Endothelial cell of umbilical vein (primary cell): ENCODE measurements at regions not wholly inside any gene's neighbourhood (a gene's known extent, or its start where the extent isn't known, plus 50 kb on each side); places are given as distances from the start of the nearest gene placed in this dataset.
A peak's percentile ranks its signal among the peaks of the same experiment; 100 is the strongest.

ENCODE experiments used
- BruUV-seq: library from RNA; stranded (reverse); fragments of 400-500 nt; replicated peaks from 2 replicates; lab custom pipeline; 2021; lab: Mats Ljungman, UMichigan
- CTCF ChIA-PET: fragments of 300-600, 350-600 bp; sonication (Branson Sonifier 250); formaldehyde crosslinking; loops from one replicate; lab custom pipeline; 2021; ENCODE audit warnings: antibody characterized with exemption, inconsistent platforms; lab: Charles Lee
- POLR2A ChIA-PET: fragments of 300-600, 350-600 bp; sonication (Branson Sonifier 250); formaldehyde crosslinking; loops from one replicate; lab custom pipeline; 2021; ENCODE audit warnings: antibody characterized with exemption, inconsistent platforms; lab: Charles Lee
- DNase-seq: peaks from one replicate; pipeline ENCODE4 v3.0.0-alpha.2; 2011; ENCODE audit warnings: low read depth, low spot score
- FAIRE-seq: peaks from 2 replicates; lab custom pipeline; 2011; peaks lifted over from hg19 to GRCh38; lab: Jason Lieb, UNC
- H2AFZ ChIP-seq: 2 replicates; pipeline ENCODE4 v1.6.0; 2012; ENCODE audit warnings: low read depth, low read length, control low read depth, inconsistent platforms
- H3K27ac ChIP-seq: 2 replicates; pipeline ENCODE4 v1.5.1; 2011; ENCODE audit warnings: low read depth, mild to moderate bottlenecking, control low read depth, low read length, moderate library complexity; ENCODE audit not compliant: insufficient read depth
- H3K27me3 ChIP-seq, 2 experiments: 2 replicates each; pipeline versions ENCODE4 v1.6.0 to v1.6.1; 2011; ENCODE audit warnings: low read length in 2 of 2, mixed read lengths in 1 of 2; ENCODE audit not compliant: control insufficient read depth in 2 of 2, insufficient read depth in 2 of 2
- H3K36me3 ChIP-seq, 2 experiments: 2 replicates in 1 of 2; 3 replicates in 1 of 2; pipeline ENCODE4 v1.5.1; 2011; ENCODE audit warnings: low read length in 2 of 2, mild to moderate bottlenecking in 1 of 2, moderate library complexity in 1 of 2; ENCODE audit not compliant: control insufficient read depth in 2 of 2, insufficient read depth in 2 of 2; ENCODE audit errors: extremely low read depth in 1 of 2
- H3K4me1 ChIP-seq: 3 replicates; pipeline ENCODE4 v1.5.1; 2011; ENCODE audit warnings: mild to moderate bottlenecking, low read length; ENCODE audit not compliant: control insufficient read depth, insufficient read depth; ENCODE audit errors: extremely low read depth
- H3K4me2 ChIP-seq: 2 replicates; pipeline ENCODE4 v1.6.1; 2011; ENCODE audit warnings: low read length, control low read depth, mixed read lengths; ENCODE audit not compliant: insufficient read depth
- H3K4me3 ChIP-seq, 3 experiments: fragments of 200-600 bp in 1 of 3; sonication (generic), shearing (Covaris generic) in 1 of 3; replicated peaks in 1 of 3; 2 replicates each; pipeline ENCODE4 v1.5.1; 2011 to 2016; ENCODE audit warnings: control low read depth in 3 of 3, low read length in 3 of 3, mild to moderate bottlenecking in 2 of 3, inconsistent platforms in 1 of 3, low read depth in 1 of 3, moderate library complexity in 1 of 3; ENCODE audit not compliant: insufficient read depth in 1 of 3
- H3K79me2 ChIP-seq: 2 replicates; pipeline ENCODE4 v1.6.0; 2012; ENCODE audit warnings: low read length, inconsistent platforms; ENCODE audit not compliant: control insufficient read depth, insufficient read depth
- H3K9ac ChIP-seq: replicated peaks from 2 replicates; pipeline ENCODE3; 2011; ENCODE audit warnings: low read length, control low read depth; ENCODE audit not compliant: insufficient read depth; ENCODE audit errors: extremely low read depth
- H3K9me1 ChIP-seq: replicated peaks from 3 replicates; pipeline ENCODE4 v1.6.0; 2011; ENCODE audit warnings: mild to moderate bottlenecking, low read length; ENCODE audit not compliant: control insufficient read depth, insufficient read depth; ENCODE audit errors: extremely low read depth
- H3K9me3 ChIP-seq: replicated peaks from 2 replicates; pipeline ENCODE4 v1.5.1; 2012; ENCODE audit warnings: low read length, inconsistent platforms; ENCODE audit not compliant: control insufficient read depth, insufficient read depth
- H4K20me1 ChIP-seq: replicated peaks from 2 replicates; pipeline ENCODE3; 2011; ENCODE audit warnings: mild to moderate bottlenecking, low read length; ENCODE audit not compliant: control insufficient read depth, insufficient read depth; ENCODE audit errors: extremely low read depth
- FOS ChIP-seq: IDR thresholded peaks from 2 replicates; pipeline ENCODE4 v1.6.1; 2011; ENCODE audit warnings: mild to moderate bottlenecking, low read length, moderate library complexity, borderline replicate concordance; ENCODE audit not compliant: insufficient read depth
- GATA2 ChIP-seq: IDR thresholded peaks from 2 replicates; pipeline ENCODE4 v1.7.0; 2011; ENCODE audit warnings: low read depth, mild to moderate bottlenecking, moderate library complexity, mixed read lengths, low read length; ENCODE audit not compliant: insufficient read length, insufficient read depth
- JUN ChIP-seq: IDR thresholded peaks from 2 replicates; pipeline ENCODE4 v1.6.1; 2011; ENCODE audit warnings: borderline replicate concordance, low read depth; ENCODE audit not compliant: insufficient read length, insufficient read depth
- MYC ChIP-seq: IDR thresholded peaks from one replicate; pipeline ENCODE4 v1.6.1; 2011; ENCODE audit warnings: mild to moderate bottlenecking, low read depth, low read length
- POLR2A ChIP-seq: IDR thresholded peaks from 2 replicates; pipeline ENCODE4 v1.6.1; 2012; ENCODE audit warnings: low read depth, mild to moderate bottlenecking, control low read depth, low read length
- dilution Hi-C: fragments of 300-500 bp; cut with MboI; formaldehyde crosslinking; loops from one replicate; pipeline ENCODE4 v1.15.0; 2019; ENCODE audit warnings: low sequenced_read_pairs; ENCODE audit not compliant: extremely low pct_ligation_motif_present
- intact Hi-C: fragments of 100-400 bp; cut with micrococcal nuclease; formaldehyde crosslinking; loops from one replicate; pipeline ENCODE4 v1.10.0; 2022
- TF ChIP-seq, protein P1 (sequence below), 2 donors: IDR thresholded peaks; 1 replicate in 1 of 2; 2 replicates in 1 of 2; pipeline ENCODE4 v1.5.1; 2011; ENCODE audit warnings: low read length in 2 of 2, mild to moderate bottlenecking in 2 of 2, moderate library complexity in 2 of 2, control low read depth in 1 of 2, inconsistent platforms in 1 of 2, low read depth in 1 of 2; ENCODE audit not compliant: insufficient read depth in 1 of 2; ENCODE audit errors: extremely low read depth in 1 of 2
- TF ChIP-seq, protein P2 (sequence below): IDR thresholded peaks from 2 replicates; pipeline ENCODE4 v1.6.1; 2011; ENCODE audit not compliant: insufficient read depth, insufficient read length

DNA sequence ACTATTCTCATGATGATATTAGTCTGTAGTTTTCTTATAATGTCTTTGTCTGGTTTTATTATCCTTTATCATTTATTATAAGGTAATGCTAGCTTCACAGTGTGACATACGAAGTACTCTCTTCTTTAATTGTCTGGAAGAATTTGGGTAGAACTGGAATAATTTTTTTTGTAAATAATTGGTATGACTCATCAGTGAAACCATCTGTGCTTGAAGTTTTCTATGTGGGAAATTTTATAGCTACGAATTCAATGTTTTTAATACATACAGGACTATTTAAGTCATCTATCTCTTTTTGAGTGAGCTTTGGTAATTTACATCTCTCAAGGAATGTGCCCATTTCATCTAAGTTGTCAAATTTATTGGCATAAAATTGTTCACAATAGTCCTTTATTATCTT lies 86.3 kb downstream of the SOD2 start:
- no peak for DNase-seq
- no TSS peak for BruUV-seq
- CTCF ChIA-PET = interaction anchor here (1.5 to 2.1 kb wide), 2 partner anchors 27 to 73 kb away, joined by 3 to 9 read pairs; no protein-coding TSS in a partner anchor
- POLR2A ChIA-PET = no interaction called here
- Histone ChIP-seq H3K9ac (no peak overlapping the region), H3K27me3 (peaks cover 0 to 1% of the 10 kb centered on the region in 2 experiments), H3K4me2 (no peak overlapping the region), H3K9me3 (no peaks in the 10 kb centered on the region), H2AFZ (no peak overlapping the region), H3K27ac (no peak overlapping the region), H3K36me3 (no peaks in the 10 kb centered on the region), H3K79me2 (no peaks in the 10 kb centered on the region), H3K4me1 (no peaks in the 10 kb centered on the region), H3K4me3 (no peak overlapping the region), H4K20me1 (no peaks in the 10 kb centered on the region), H3K9me1 (no peaks in the 10 kb centered on the region)
- TF ChIP-seq JUN (no peak), MYC (no peak), POLR2A (no peak), FOS (peak; percentile 26), GATA2 (no peak)
- TF ChIP-seq, protein P1, sequence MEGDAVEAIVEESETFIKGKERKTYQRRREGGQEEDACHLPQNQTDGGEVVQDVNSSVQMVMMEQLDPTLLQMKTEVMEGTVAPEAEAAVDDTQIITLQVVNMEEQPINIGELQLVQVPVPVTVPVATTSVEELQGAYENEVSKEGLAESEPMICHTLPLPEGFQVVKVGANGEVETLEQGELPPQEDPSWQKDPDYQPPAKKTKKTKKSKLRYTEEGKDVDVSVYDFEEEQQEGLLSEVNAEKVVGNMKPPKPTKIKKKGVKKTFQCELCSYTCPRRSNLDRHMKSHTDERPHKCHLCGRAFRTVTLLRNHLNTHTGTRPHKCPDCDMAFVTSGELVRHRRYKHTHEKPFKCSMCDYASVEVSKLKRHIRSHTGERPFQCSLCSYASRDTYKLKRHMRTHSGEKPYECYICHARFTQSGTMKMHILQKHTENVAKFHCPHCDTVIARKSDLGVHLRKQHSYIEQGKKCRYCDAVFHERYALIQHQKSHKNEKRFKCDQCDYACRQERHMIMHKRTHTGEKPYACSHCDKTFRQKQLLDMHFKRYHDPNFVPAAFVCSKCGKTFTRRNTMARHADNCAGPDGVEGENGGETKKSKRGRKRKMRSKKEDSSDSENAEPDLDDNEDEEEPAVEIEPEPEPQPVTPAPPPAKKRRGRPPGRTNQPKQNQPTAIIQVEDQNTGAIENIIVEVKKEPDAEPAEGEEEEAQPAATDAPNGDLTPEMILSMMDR (IDR thresholded peaks at IDR 0.05; ENCODE audit: extremely low read depth in 1 of 2, insufficient read depth in 1 of 2, low read depth in 1 of 2, low read length in 2 of 2) = no peak
- TF ChIP-seq, protein P2, sequence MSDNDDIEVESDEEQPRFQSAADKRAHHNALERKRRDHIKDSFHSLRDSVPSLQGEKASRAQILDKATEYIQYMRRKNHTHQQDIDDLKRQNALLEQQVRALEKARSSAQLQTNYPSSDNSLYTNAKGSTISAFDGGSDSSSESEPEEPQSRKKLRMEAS = no peak
- intact Hi-C loops = no loop called here
- no peak for FAIRE-seq
- dilution Hi-C loops = no loop called here
